GM21529 (cell line): ENCODE measurements at regions not wholly inside any gene's neighbourhood (a gene's known extent, or its start where the extent isn't known, plus 50 kb on each side); places are given as distances from the start of the nearest gene placed in this dataset.

Experiments
- ATAC-seq: cut with Tn5 transposase; IDR thresholded peaks from one replicate; pipeline ENCODE4 v1.9.1; 2021; ENCODE audit not compliant: unreplicated experiment

- no peak for ATAC-seq
Observed at GRCh38 chr21:26659182-26659581, 86.1 kb upstream of the CYYR1 start.

- ATAC-seq = no peak
Observed at GRCh38 chr21:26655460-26655859, 82.4 kb upstream of the CYYR1 start.

GRCh38 chr21:26653430-26653829 is 80.3 kb upstream of the CYYR1 start:
- ATAC-seq = no peak

- no peak for ATAC-seq
Observed at GRCh38 chr21:26652854-26653253, 79.8 kb upstream of the CYYR1 start.

GRCh38 chr21:26641062-26641461 is 68.0 kb upstream of the CYYR1 start:
- ATAC-seq = no peak

GRCh38 chr21:26637201-26637745 is 64.2 kb upstream of the CYYR1 start:
- no peak for ATAC-seq

GRCh38 chr21:26635681-26636080 is 62.6 kb upstream of the CYYR1 start:
- no peak for ATAC-seq

- ATAC-seq = no peak
Observed at GRCh38 chr21:26632691-26633090, 59.6 kb upstream of the CYYR1 start.

- ATAC-seq = no peak
Observed at GRCh38 chr21:26626187-26626586, 53.1 kb upstream of the CYYR1 start.

- ATAC-seq = no peak
Observed at GRCh38 chr21:26624983-26625519, 52.0 kb upstream of the CYYR1 start.
